ENCODE measurements at regions not wholly inside any gene's neighbourhood (a gene's known extent, or its start where the extent isn't known, plus 50 kb on each side); places are given as distances from the start of the nearest gene placed in this dataset.

DNA sequence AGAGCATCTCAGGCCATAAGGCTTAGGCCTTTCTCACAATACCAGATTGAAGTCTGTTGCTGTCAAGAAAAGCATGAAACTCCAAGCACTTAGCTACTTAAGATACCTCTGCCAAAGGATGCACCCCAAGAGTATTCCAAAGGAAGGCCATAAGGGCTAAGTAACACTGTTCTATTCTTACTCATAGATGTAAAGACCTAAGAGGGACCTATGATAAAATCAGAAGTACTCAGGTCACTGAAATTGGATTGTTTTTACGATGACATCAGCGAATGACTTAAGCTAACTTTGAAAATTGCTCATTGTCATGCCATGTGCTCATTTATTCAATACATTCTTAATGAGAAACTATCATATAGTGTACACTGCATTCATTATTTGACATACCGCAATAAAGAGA lies 172.8 kb downstream of the KCNA4 start:
- FAIRE-seq (no peak), DNase-seq (ENCODE audit: insufficient read length, low spot score) (no peak)
- TF ChIP-seq, protein P1, sequence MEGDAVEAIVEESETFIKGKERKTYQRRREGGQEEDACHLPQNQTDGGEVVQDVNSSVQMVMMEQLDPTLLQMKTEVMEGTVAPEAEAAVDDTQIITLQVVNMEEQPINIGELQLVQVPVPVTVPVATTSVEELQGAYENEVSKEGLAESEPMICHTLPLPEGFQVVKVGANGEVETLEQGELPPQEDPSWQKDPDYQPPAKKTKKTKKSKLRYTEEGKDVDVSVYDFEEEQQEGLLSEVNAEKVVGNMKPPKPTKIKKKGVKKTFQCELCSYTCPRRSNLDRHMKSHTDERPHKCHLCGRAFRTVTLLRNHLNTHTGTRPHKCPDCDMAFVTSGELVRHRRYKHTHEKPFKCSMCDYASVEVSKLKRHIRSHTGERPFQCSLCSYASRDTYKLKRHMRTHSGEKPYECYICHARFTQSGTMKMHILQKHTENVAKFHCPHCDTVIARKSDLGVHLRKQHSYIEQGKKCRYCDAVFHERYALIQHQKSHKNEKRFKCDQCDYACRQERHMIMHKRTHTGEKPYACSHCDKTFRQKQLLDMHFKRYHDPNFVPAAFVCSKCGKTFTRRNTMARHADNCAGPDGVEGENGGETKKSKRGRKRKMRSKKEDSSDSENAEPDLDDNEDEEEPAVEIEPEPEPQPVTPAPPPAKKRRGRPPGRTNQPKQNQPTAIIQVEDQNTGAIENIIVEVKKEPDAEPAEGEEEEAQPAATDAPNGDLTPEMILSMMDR (IDR thresholded peaks at IDR 0.05; ENCODE audit: insufficient read depth, missing control alignments), result no peak

DNA sequence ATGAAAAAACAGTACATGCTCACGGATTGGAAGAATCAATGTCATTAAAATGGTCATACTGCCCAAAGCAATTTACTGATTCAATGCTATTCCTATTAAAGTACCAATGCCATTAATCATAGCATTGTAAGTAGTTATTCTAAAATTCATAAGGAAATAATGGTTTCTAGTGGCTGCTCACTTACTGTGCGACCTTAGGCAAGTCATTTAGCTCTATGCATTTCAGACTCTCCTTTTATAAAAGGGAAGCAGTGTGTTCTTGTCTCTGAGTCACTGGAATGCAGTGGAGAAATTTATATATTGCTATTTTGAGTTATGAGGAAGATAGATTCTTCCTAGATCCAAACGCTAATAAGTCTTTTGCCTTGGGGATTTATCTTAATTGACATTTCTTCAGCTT lies 174.8 kb downstream of the KCNA4 start:
- no peak for DNase-seq (ENCODE audit: insufficient read length, low spot score)
- no peak for FAIRE-seq
- TF ChIP-seq, protein P1 (IDR thresholded peaks at IDR 0.05; ENCODE audit: insufficient read depth, missing control alignments), result no peak

DNA sequence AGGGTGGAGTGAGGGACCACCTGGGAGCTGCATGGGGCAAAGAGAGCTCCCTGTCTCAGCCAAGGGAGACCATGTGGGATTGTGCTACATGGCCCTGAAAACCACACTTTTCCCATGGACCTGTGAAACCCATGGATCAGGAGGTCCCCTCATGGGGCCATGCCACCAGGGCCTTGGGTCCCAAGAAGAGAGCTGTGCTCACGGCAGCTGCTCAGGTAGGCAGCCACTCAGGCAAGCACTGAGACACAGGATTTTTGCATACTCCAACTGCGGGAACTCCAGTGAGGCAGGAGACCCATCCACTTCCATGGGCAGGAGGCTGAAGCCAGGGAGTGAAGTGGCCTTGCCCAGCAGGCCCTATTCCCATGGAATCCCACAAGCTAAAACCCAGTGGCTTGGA lies 190.0 kb downstream of the KCNA4 start:
- TF ChIP-seq, protein P1 (IDR thresholded peaks at IDR 0.05; ENCODE audit: insufficient read depth, missing control alignments), result no peak
- FAIRE-seq (no peak), DNase-seq (ENCODE audit: insufficient read length, low spot score) (no peak)

DNA sequence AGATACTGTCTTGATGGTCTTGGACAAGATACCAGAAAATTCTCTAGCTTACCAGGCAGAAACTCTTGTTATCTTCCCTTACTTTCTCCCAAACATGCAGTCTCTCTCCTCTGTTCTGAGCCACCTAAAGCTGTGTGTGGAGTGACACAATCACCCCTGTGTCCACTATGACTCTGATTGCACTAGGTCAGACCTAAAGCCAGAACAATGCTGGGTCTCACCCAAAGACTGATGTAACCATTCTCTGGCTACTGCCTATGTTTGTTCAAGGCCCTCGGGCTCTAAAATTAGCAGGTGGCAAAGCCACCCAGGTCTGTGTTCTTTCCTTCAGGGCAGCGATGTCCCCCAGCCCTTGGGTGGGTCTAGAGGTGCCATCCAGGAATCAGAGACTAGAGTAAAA lies 200.5 kb downstream of the KCNA4 start:
- TF ChIP-seq, protein P1 (IDR thresholded peaks at IDR 0.05; ENCODE audit: insufficient read depth, missing control alignments), result no peak
- DNase-seq (ENCODE audit: insufficient read length, low spot score), result no peak
- FAIRE-seq, result no peak

GRCh38 chr11:29809121-29809520 lies 207.7 kb downstream of the KCNA4 start:
- DNase-seq (ENCODE audit: insufficient read length, low spot score) (no peak), FAIRE-seq (no peak)
- TF ChIP-seq, protein P1 (IDR thresholded peaks at IDR 0.05; ENCODE audit: insufficient read depth, missing control alignments), result no peak

- TF ChIP-seq, protein P1 (IDR thresholded peaks at IDR 0.05; ENCODE audit: insufficient read depth, missing control alignments), result no peak
- FAIRE-seq, result no peak
- no peak for DNase-seq (ENCODE audit: insufficient read length, low spot score)
Measured at GRCh38 chr11:29802522-29802921, 214.3 kb downstream of the KCNA4 start.

DNA sequence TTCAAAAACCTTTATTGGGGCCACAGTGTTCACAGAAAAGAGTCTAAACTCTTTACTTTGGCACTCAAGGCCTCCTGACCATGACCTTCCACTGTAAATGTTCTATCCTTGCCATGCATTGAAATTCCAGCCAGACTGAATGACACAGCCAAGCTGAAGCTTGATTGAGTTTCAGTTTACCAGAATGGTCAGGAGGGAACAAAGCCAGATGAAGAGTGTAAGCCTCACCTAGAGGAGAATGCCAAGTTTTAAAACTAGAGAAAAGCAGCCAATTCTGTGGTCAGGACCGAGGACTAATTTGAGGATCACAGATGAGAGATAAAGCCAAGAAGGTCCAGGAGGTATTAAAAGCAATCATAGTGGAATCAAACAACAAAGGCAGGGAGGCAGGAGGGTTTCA lies 215.3 kb downstream of the KCNA4 start:
- TF ChIP-seq, protein P1 (IDR thresholded peaks at IDR 0.05; ENCODE audit: insufficient read depth, missing control alignments), result no peak
- FAIRE-seq (no peak), DNase-seq (ENCODE audit: insufficient read length, low spot score) (no peak)

All from D721Med (cell line).